Mucosa of descending colon (tissue), 3 donors: ENCODE measurements at regions not wholly inside any gene's neighbourhood (a gene's known extent, or its start where the extent isn't known, plus 50 kb on each side); places are given as distances from the start of the nearest gene placed in this dataset.

Experiments used
- ATAC-seq: fragments of 200-7000 bp; cut with Tn5 transposase; one replicate; pipeline ENCODE4 v1.9.1; 2020; ENCODE audit warnings: mild to moderate bottlenecking, moderate library complexity
- DNase-seq, 3 donors: peaks; one replicate each; pipeline ENCODE4 v3.0.0-alpha.2; 2020
- H3K36me3 ChIP-seq: fragments of 200-600 bp; one replicate; pipeline ENCODE4 v1.8.0; 2021; ENCODE audit warnings: low read depth, mild to moderate bottlenecking
- H3K4me1 ChIP-seq: fragments of 200-600 bp; one replicate; pipeline ENCODE4 v1.8.0; 2021; ENCODE audit warnings: low read depth, mild to moderate bottlenecking
- H3K4me3 ChIP-seq: fragments of 200-600 bp; one replicate; pipeline ENCODE4 v1.8.0; 2021; ENCODE audit warnings: mild to moderate bottlenecking
- H3K9me3 ChIP-seq: fragments of 200-600 bp; one replicate; pipeline ENCODE4 v1.8.0; 2021; ENCODE audit warnings: mild to moderate bottlenecking
- intact Hi-C, 2 donors: fragments of 100-400 bp; cut with DNase I in 1 of 2; cut with micrococcal nuclease in 1 of 2; formaldehyde crosslinking; loops; one replicate each; pipeline versions ENCODE4 v1.11.0 to v1.11.1; 2022; cut with DNase I, micrococcal nuclease
- TF ChIP-seq, protein P1 (sequence below): fragments of 200-600 bp; IDR thresholded peaks from one replicate; pipeline ENCODE4 v1.8.0; 2022; ENCODE audit warnings: antibody characterized with exemption, mild to moderate bottlenecking
- donor health status: DM: no; HTN: no; CAD: no; lungs with moderate emphysema.
- donor health status: DM: no; HTN: no; CAD: no.
- donor health status: DM: no; HTN: yes; CAD: no.

DNA sequence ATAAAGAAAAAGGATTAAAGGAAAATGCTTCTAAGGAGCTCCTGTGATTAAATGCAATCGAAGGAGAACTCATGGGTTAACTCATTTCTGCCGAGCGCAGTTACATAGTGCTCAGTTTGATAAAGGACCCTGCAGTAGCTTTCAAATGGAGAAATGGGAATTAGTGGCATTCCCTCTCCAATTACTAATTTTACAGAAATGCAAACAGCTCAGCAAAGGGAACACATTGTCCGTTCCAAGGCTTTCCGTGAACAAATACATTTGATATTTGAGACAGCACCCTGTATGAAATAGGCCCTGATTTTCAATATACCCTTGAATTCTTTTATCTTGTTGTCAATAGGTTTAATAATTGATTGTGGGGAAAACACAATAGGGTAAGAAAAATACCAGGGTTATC lies 375.9 kb upstream of the TSHZ2 start:
- no peaks in the 10 kb centered on the region for H3K9me3 ChIP-seq
- no peak for DNase-seq
- ATAC-seq: no peak
- intact Hi-C loops: no loop called here
- TF ChIP-seq, protein P1, sequence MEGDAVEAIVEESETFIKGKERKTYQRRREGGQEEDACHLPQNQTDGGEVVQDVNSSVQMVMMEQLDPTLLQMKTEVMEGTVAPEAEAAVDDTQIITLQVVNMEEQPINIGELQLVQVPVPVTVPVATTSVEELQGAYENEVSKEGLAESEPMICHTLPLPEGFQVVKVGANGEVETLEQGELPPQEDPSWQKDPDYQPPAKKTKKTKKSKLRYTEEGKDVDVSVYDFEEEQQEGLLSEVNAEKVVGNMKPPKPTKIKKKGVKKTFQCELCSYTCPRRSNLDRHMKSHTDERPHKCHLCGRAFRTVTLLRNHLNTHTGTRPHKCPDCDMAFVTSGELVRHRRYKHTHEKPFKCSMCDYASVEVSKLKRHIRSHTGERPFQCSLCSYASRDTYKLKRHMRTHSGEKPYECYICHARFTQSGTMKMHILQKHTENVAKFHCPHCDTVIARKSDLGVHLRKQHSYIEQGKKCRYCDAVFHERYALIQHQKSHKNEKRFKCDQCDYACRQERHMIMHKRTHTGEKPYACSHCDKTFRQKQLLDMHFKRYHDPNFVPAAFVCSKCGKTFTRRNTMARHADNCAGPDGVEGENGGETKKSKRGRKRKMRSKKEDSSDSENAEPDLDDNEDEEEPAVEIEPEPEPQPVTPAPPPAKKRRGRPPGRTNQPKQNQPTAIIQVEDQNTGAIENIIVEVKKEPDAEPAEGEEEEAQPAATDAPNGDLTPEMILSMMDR: no peak
- no peaks in the 10 kb centered on the region for H3K36me3 ChIP-seq
- H3K4me3 ChIP-seq: no peak overlapping the region
- H3K4me1 ChIP-seq: no peaks in the 10 kb centered on the region

GRCh38 chr20:52595518-52595917 lies 376.6 kb upstream of the TSHZ2 start:
- intact Hi-C loops: no loop called here
- Histone ChIP-seq H3K9me3 (no peaks in the 10 kb centered on the region), H3K36me3 (no peaks in the 10 kb centered on the region), H3K4me3 (no peak overlapping the region), H3K4me1 (no peaks in the 10 kb centered on the region)
- ATAC-seq (no peak), DNase-seq (no peak)
- TF ChIP-seq, protein P1: no peak

- intact Hi-C loops: no loop called here
- Histone ChIP-seq H3K36me3 (no peaks in the 10 kb centered on the region), H3K9me3 (no peaks in the 10 kb centered on the region), H3K4me1 (no peaks in the 10 kb centered on the region), H3K4me3 (no peak overlapping the region)
- TF ChIP-seq, protein P1: no peak
- ATAC-seq: no peak
- DNase-seq: no peak
Observed at GRCh38 chr20:52593654-52594053, 378.5 kb upstream of the TSHZ2 start.

- no peak for DNase-seq
- no peaks in the 10 kb centered on the region for H3K4me1 ChIP-seq
- intact Hi-C loops: no loop called here
- H3K36me3 ChIP-seq: no peaks in the 10 kb centered on the region
- no peak overlapping the region for H3K4me3 ChIP-seq
- H3K9me3 ChIP-seq: no peaks in the 10 kb centered on the region
- ATAC-seq: no peak
- TF ChIP-seq, protein P1: no peak
Observed at GRCh38 chr20:52592567-52592966, 379.6 kb upstream of the TSHZ2 start.

GRCh38 chr20:52590100-52590499 lies 382.1 kb upstream of the TSHZ2 start:
- no peaks in the 10 kb centered on the region for H3K4me1 ChIP-seq
- no peaks in the 10 kb centered on the region for H3K36me3 ChIP-seq
- no peak overlapping the region for H3K4me3 ChIP-seq
- no peaks in the 10 kb centered on the region for H3K9me3 ChIP-seq
- DNase-seq (no peak), ATAC-seq (no peak)
- intact Hi-C loops: no loop called here
- TF ChIP-seq, protein P1: no peak

DNA sequence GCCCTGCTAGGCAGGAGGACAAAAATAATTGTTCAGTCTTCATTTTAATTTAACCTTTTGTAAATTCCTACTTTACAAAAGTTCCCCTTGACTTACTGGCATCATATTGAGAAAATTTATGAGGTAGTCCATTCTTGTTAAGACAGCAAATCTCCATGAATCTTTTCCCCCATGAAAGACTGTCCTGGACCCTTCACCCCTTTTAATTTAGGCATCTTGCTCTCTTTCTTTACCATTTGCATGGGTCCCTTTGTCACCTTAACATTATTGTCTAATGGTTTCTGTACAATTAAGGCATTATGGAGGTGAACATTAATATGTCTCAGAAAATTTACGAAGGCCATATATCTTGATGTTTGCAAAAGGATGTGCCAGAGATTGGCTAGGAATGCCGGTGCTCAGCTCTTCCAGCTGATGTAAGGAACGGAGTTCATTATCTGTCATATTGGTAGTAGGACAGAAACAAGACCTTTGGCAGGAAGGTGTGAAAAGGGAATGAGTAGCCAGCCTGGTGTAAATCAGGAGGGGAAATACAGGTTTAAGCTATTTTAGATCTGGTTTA lies 382.8 kb upstream of the TSHZ2 start:
- DNase-seq: no peak

More for the DNA sequence above, 382.8 kb upstream of the TSHZ2 start:
- no peaks in the 10 kb centered on the region for H3K9me3 ChIP-seq
- H3K4me3 ChIP-seq: no peak overlapping the region
- ATAC-seq: no peak
- intact Hi-C loops: no loop called here
- H3K36me3 ChIP-seq: no peaks in the 10 kb centered on the region
- H3K4me1 ChIP-seq: no peaks in the 10 kb centered on the region
- TF ChIP-seq, protein P1: no peak
